HG03439 (cell line): ENCODE measurements at regions not wholly inside any gene's neighbourhood (a gene's known extent, or its start where the extent isn't known, plus 50 kb on each side); places are given as distances from the start of the nearest gene placed in this dataset.

Experiments used
- ATAC-seq: cut with Tn5 transposase; IDR thresholded peaks from one replicate; pipeline ENCODE4 v1.9.1; 2021; ENCODE audit warnings: mild to moderate bottlenecking, moderate library complexity; ENCODE audit not compliant: unreplicated experiment

- no peak for ATAC-seq
These were observed 343.7 kb upstream of the KCNN2 start for GRCh38 chr5:114018186-114018585.

GRCh38 chr5:114038756-114039155 is 323.1 kb upstream of the KCNN2 start:
- no peak for ATAC-seq

GRCh38 chr5:114050087-114050486 is 311.8 kb upstream of the KCNN2 start:
- ATAC-seq, result no peak

- ATAC-seq, result no peak
These were observed 308.5 kb upstream of the KCNN2 start for GRCh38 chr5:114053372-114053771.

GRCh38 chr5:114054594-114054993 is 307.3 kb upstream of the KCNN2 start:
- no peak for ATAC-seq

GRCh38 chr5:114055318-114056184 is 306.3 kb upstream of the KCNN2 start:
- ATAC-seq, result no peak

- ATAC-seq, result no peak
These were observed 305.7 kb upstream of the KCNN2 start for GRCh38 chr5:114056185-114056538.

- ATAC-seq, result no peak
These were observed 301.0 kb upstream of the KCNN2 start for GRCh38 chr5:114060866-114061265.

- no peak for ATAC-seq
These were observed 298.7 kb upstream of the KCNN2 start for GRCh38 chr5:114062932-114063867.

- no peak for ATAC-seq
These were observed 296.0 kb upstream of the KCNN2 start for GRCh38 chr5:114065912-114066311.

- ATAC-seq, result no peak
These were observed 291.7 kb upstream of the KCNN2 start for GRCh38 chr5:114070093-114070722.

GRCh38 chr5:114089259-114089658 is 272.6 kb upstream of the KCNN2 start:
- no peak for ATAC-seq

- no peak for ATAC-seq
These were observed 264.3 kb upstream of the KCNN2 start for GRCh38 chr5:114097570-114097969.

GRCh38 chr5:114099161-114099560 is 262.7 kb upstream of the KCNN2 start:
- no peak for ATAC-seq

- ATAC-seq, result no peak
These were observed 260.7 kb upstream of the KCNN2 start for GRCh38 chr5:114101153-114101552.

- ATAC-seq, result no peak
These were observed 248.3 kb upstream of the KCNN2 start for GRCh38 chr5:114113604-114114003.

GRCh38 chr5:114116981-114117380 is 244.9 kb upstream of the KCNN2 start:
- no peak for ATAC-seq

GRCh38 chr5:114118511-114118910 is 243.4 kb upstream of the KCNN2 start:
- ATAC-seq, result no peak

GRCh38 chr5:114120166-114120565 is 241.7 kb upstream of the KCNN2 start:
- no peak for ATAC-seq

GRCh38 chr5:114122852-114123251 is 239.0 kb upstream of the KCNN2 start:
- no peak for ATAC-seq

- no peak for ATAC-seq
These were observed 238.2 kb upstream of the KCNN2 start for GRCh38 chr5:114123654-114124053.
